Aorta (tissue), 5 donors: ENCODE measurements at regions not wholly inside any gene's neighbourhood (a gene's known extent, or its start where the extent isn't known, plus 50 kb on each side); places are given as distances from the start of the nearest gene placed in this dataset.
"Not testable (repeated sequence)": the region's sequence is repeated elsewhere in the genome, so short reads cannot be mapped to it uniquely, and the experiment has no call there.

Experiments used
- ATAC-seq: fragments of 200-7000 bp; cut with Tn5 transposase; one replicate; pipeline ENCODE4 v1.9.1; 2022; ENCODE audit warnings: moderate library complexity; ENCODE audit not compliant: low FRiP score
- DNase-seq, 2 donors: peaks; one replicate each; pipeline ENCODE4 v3.0.0-alpha.2; 2020
- H3K27ac ChIP-seq, 2 donors: one replicate each; pipeline ENCODE4 v1.5.1; 2013; ENCODE audit warnings: low read length in 2 of 2, mild to moderate bottlenecking in 2 of 2, moderate library complexity in 2 of 2, control low read depth in 1 of 2, inconsistent platforms in 1 of 2, low read depth in 1 of 2
- H3K27me3 ChIP-seq, 2 donors: one replicate each; pipeline ENCODE4 v1.6.1; 2013; ENCODE audit warnings: control low read depth in 1 of 2, low read length in 1 of 2, mild to moderate bottlenecking in 1 of 2, moderate library complexity in 1 of 2; ENCODE audit not compliant: insufficient read depth in 2 of 2, control insufficient read depth in 1 of 2
- H3K36me3 ChIP-seq, 2 donors: one replicate each; pipeline ENCODE4 v1.6.1; 2013; ENCODE audit warnings: control low read depth in 1 of 2, low read length in 1 of 2, mild to moderate bottlenecking in 1 of 2; ENCODE audit not compliant: insufficient read depth in 2 of 2, control insufficient read depth in 1 of 2
- H3K4me1 ChIP-seq, 2 donors: one replicate each; pipeline ENCODE4 v1.6.1; 2013; ENCODE audit warnings: low read length in 2 of 2, control low read depth in 1 of 2, mild to moderate bottlenecking in 1 of 2, moderate library complexity in 1 of 2; ENCODE audit not compliant: insufficient read depth in 2 of 2, control insufficient read depth in 1 of 2
- H3K4me3 ChIP-seq, 2 donors: one replicate each; pipeline ENCODE4 v1.5.1; 2013; ENCODE audit warnings: low read length in 2 of 2, control low read depth in 1 of 2, mild to moderate bottlenecking in 1 of 2
- H3K9me3 ChIP-seq: one replicate; pipeline ENCODE4 v1.6.1; 2013; ENCODE audit warnings: mild to moderate bottlenecking, low read length; ENCODE audit not compliant: control insufficient read depth
- WGBS, 2 donors: extraction: QIAGEN DNeasy Blood & Tissue Kit; methylation state at CpG; one replicate each; pipeline ENCODE4 v1.1.7; 2013; 5-methylcytosine and 5-hydroxymethylcytosine counted together
- intact Hi-C, 2 donors: fragments of 100-400 bp; cut with DNase I; formaldehyde crosslinking; loops; one replicate each; pipeline versions ENCODE4 v1.14.2 to v1.15.0; 2022
- donor health status: healthy with polysubstance abuse.
- donor health status: Bipolar disorder and iron deficiency.
- donor health status: DM: no; HTN: no; CAD: no.
- donor health status: DM: no; HTN: no; CAD: no.
- donor health status: DM: yes; HTN: yes; CAD: no.

- Histone ChIP-seq H3K9me3 (no peaks in the 10 kb centered on the region), H3K27me3 (no peaks in the 10 kb centered on the region), H3K36me3 (no peaks in the 10 kb centered on the region), H3K4me1 (no peaks in the 10 kb centered on the region), H3K27ac (no peak overlapping the region), H3K4me3 (no peak overlapping the region)
- no peak for DNase-seq
- WGBS, 2 donors: 39 to 70% methylated on average over 1 of the region's 1 CpG
- intact Hi-C loops: no loop called here
- ATAC-seq: no peak
Observed at GRCh38 chrX:151100799-151101198, 75.6 kb upstream of the GPR50 start.

DNA sequence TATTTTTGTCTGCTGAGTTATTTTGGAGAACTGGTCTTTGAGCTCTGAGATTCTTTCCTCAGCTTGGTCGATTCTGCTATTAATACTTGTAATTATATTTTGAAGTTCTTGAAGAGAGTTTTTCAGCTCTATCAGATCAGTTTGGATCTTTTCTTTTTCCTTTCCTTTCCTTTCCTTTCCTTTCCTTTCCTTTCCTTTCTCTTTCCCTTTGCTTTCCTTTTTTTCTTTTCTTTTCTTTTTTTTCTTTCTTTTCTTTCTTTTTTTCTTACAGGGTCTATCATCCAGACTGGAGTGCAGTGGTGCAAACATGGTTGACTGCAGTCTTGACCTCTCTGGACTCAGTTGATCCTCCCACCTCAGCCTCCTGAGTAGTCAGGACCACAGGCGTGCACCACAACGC, 63.2 kb upstream of the GPR50 start:
- 77 to 78% methylated on average over 3 of the region's 3 CpGs for WGBS, 2 donors
- DNase-seq, intact Hi-C loops: not testable (repeated sequence)

More for the DNA sequence above, 63.2 kb upstream of the GPR50 start:
- not testable (repeated sequence) for H3K27ac ChIP-seq, H3K4me3 ChIP-seq, H3K27me3 ChIP-seq, ATAC-seq, H3K4me1 ChIP-seq, H3K36me3 ChIP-seq, H3K9me3 ChIP-seq
